Ectodermal cell (in vitro differentiated cells): ENCODE measurements at regions not wholly inside any gene's neighbourhood (a gene's known extent, or its start where the extent isn't known, plus 50 kb on each side); places are given as distances from the start of the nearest gene placed in this dataset.

Experiments used
- H3K27ac ChIP-seq: 2 replicates; pipeline ENCODE4 v1.7.0; 2013; ENCODE audit warnings: mild to moderate bottlenecking, low read depth, low read length; ENCODE audit not compliant: insufficient read depth, poor library complexity, severe bottlenecking
- H3K27me3 ChIP-seq: 2 replicates; pipeline ENCODE4 v1.7.0; 2013; ENCODE audit warnings: mild to moderate bottlenecking, low read length; ENCODE audit not compliant: insufficient read depth, control insufficient read depth, poor library complexity, severe bottlenecking
- H3K36me3 ChIP-seq: one replicate; pipeline ENCODE4 v1.7.0; 2013; ENCODE audit warnings: low read length; ENCODE audit not compliant: control insufficient read depth, insufficient read depth
- H3K4me1 ChIP-seq: one replicate; pipeline ENCODE4 v1.7.0; 2013; ENCODE audit warnings: low read length; ENCODE audit not compliant: control insufficient read depth, insufficient read depth
- H3K4me3 ChIP-seq: 2 replicates; pipeline ENCODE4 v1.7.0; 2013; ENCODE audit warnings: low read depth, low read length, control low read depth; ENCODE audit not compliant: insufficient read depth
- H3K9me3 ChIP-seq: 2 replicates; pipeline ENCODE4 v1.7.0; 2013; ENCODE audit warnings: mild to moderate bottlenecking, low read length, moderate library complexity; ENCODE audit not compliant: control insufficient read depth
- WGBS, 2 experiments: methylation state at CpG; one replicate each; pipeline ENCODE4 v1.1.7; 2013; ENCODE audit warnings: missing lambda C conversion rate in 2 of 2; 5-methylcytosine and 5-hydroxymethylcytosine counted together

- WGBS, 2 experiments, result 83 to 93% methylated on average over 4 of the region's 4 CpGs
- no peaks in the 10 kb centered on the region for H3K9me3 ChIP-seq
Measured at GRCh38 chr3:22899441-22899840, 303.7 kb upstream of the UBE2E2 start.

GRCh38 chr3:22900296-22900695 lies 302.8 kb upstream of the UBE2E2 start:
- H3K9me3 ChIP-seq, result no peaks in the 10 kb centered on the region
- H3K27me3 ChIP-seq, result no peaks in the 10 kb centered on the region
- H3K4me3 ChIP-seq, result no peak overlapping the region
- no peak overlapping the region for H3K27ac ChIP-seq
- no peaks in the 10 kb centered on the region for H3K4me1 ChIP-seq
- WGBS, 2 experiments, result 88 to 96% methylated on average over 1 of the region's 2 CpGs
- no peaks in the 10 kb centered on the region for H3K36me3 ChIP-seq

More at GRCh38 chr3:22899441-22899840, 303.7 kb upstream of the UBE2E2 start:
- no peak overlapping the region for H3K4me3 ChIP-seq
- no peaks in the 10 kb centered on the region for H3K4me1 ChIP-seq
- no peak overlapping the region for H3K27ac ChIP-seq
- H3K27me3 ChIP-seq, result no peaks in the 10 kb centered on the region
- H3K36me3 ChIP-seq, result no peaks in the 10 kb centered on the region

- Histone ChIP-seq H3K36me3 (no peaks in the 10 kb centered on the region), H3K9me3 (no peaks in the 10 kb centered on the region), H3K27me3 (no peaks in the 10 kb centered on the region), H3K27ac (no peak overlapping the region), H3K4me1 (no peaks in the 10 kb centered on the region), H3K4me3 (no peak overlapping the region)
Measured at GRCh38 chr3:22901684-22902083, 301.4 kb upstream of the UBE2E2 start.

GRCh38 chr3:22907161-22907780 lies 295.9 kb upstream of the UBE2E2 start:
- H3K36me3 ChIP-seq, result no peaks in the 10 kb centered on the region
- H3K27ac ChIP-seq, result no peak overlapping the region
- H3K9me3 ChIP-seq, result no peaks in the 10 kb centered on the region
- no peaks in the 10 kb centered on the region for H3K4me1 ChIP-seq
- H3K4me3 ChIP-seq, result no peak overlapping the region
- 86 to 90% methylated on average over 1 of the region's 1 CpG for WGBS, 2 experiments
- H3K27me3 ChIP-seq, result no peaks in the 10 kb centered on the region

GRCh38 chr3:22907796-22908195 lies 295.3 kb upstream of the UBE2E2 start:
- no peaks in the 10 kb centered on the region for H3K9me3 ChIP-seq
- no peak overlapping the region for H3K4me3 ChIP-seq
- no peaks in the 10 kb centered on the region for H3K36me3 ChIP-seq
- WGBS, 2 experiments, result 92 to 98% methylated on average over 2 of the region's 2 CpGs
- no peaks in the 10 kb centered on the region for H3K4me1 ChIP-seq
- H3K27ac ChIP-seq, result no peak overlapping the region
- no peaks in the 10 kb centered on the region for H3K27me3 ChIP-seq

GRCh38 chr3:22908989-22909507 lies 294.1 kb upstream of the UBE2E2 start:
- H3K4me3 ChIP-seq, result no peak overlapping the region
- H3K27ac ChIP-seq, result no peak overlapping the region
- no peaks in the 10 kb centered on the region for H3K9me3 ChIP-seq
- 84 to 91% methylated on average over 3 of the region's 3 CpGs for WGBS, 2 experiments
- H3K27me3 ChIP-seq, result no peaks in the 10 kb centered on the region
- no peaks in the 10 kb centered on the region for H3K4me1 ChIP-seq
- no peaks in the 10 kb centered on the region for H3K36me3 ChIP-seq

GRCh38 chr3:22916933-22917332 lies 286.2 kb upstream of the UBE2E2 start:
- Histone ChIP-seq H3K4me1 (no peaks in the 10 kb centered on the region), H3K36me3 (no peaks in the 10 kb centered on the region), H3K4me3 (no peak overlapping the region), H3K27ac (no peak overlapping the region), H3K27me3 (no peaks in the 10 kb centered on the region), H3K9me3 (no peaks in the 10 kb centered on the region)
- WGBS, 2 experiments, result 80 to 100% methylated on average over 1 to 2 of the region's 2 CpGs

GRCh38 chr3:22920006-22920405 lies 283.1 kb upstream of the UBE2E2 start:
- no peak overlapping the region for H3K4me3 ChIP-seq
- H3K4me1 ChIP-seq, result no peaks in the 10 kb centered on the region
- H3K36me3 ChIP-seq, result no peaks in the 10 kb centered on the region
- 87% methylated on average over 3 of the region's 3 CpGs for WGBS, 2 experiments
- no peak overlapping the region for H3K27ac ChIP-seq
- H3K9me3 ChIP-seq, result no peaks in the 10 kb centered on the region
- no peaks in the 10 kb centered on the region for H3K27me3 ChIP-seq

- H3K9me3 ChIP-seq, result no peaks in the 10 kb centered on the region
- no peak overlapping the region for H3K27ac ChIP-seq
- no peaks in the 10 kb centered on the region for H3K4me1 ChIP-seq
- no peak overlapping the region for H3K4me3 ChIP-seq
- no peaks in the 10 kb centered on the region for H3K27me3 ChIP-seq
- 90% methylated on average over 1 of the region's 3 CpGs; no CpG with 5 or more reads in 1 of the 2 experiments for WGBS, 2 experiments
- no peaks in the 10 kb centered on the region for H3K36me3 ChIP-seq
Measured at GRCh38 chr3:22922317-22922716, 280.8 kb upstream of the UBE2E2 start.

GRCh38 chr3:22923711-22924110 lies 279.4 kb upstream of the UBE2E2 start:
- Histone ChIP-seq H3K4me3 (no peak overlapping the region), H3K27ac (no peak overlapping the region), H3K4me1 (no peaks in the 10 kb centered on the region), H3K9me3 (no peaks in the 10 kb centered on the region), H3K36me3 (no peaks in the 10 kb centered on the region), H3K27me3 (no peaks in the 10 kb centered on the region)
- 85 to 94% methylated on average over 1 to 2 of the region's 2 CpGs for WGBS, 2 experiments
